Activated CD8-positive, alpha-beta T cell treated with anti-CD3 and anti-CD28 coated beads for 36 hours (primary cell): ENCODE measurements at regions not wholly inside any gene's neighbourhood (a gene's known extent, or its start where the extent isn't known, plus 50 kb on each side); places are given as distances from the start of the nearest gene placed in this dataset.

Source experiments
- ATAC-seq: fragments of 200-7000 bp; cut with Tn5 transposase; one replicate; pipeline ENCODE4 v1.10.0; 2021; ENCODE audit warnings: mild to moderate bottlenecking, moderate library complexity
- CTCF ChIA-PET: fragments of 350-600 bp; sonication (Branson Sonifier 250); formaldehyde crosslinking; loops from one replicate; lab custom pipeline; 2021; ENCODE audit warnings: antibody characterized with exemption; lab: Charles Lee
- POLR2A ChIA-PET: fragments of 350-600 bp; sonication (Branson Sonifier 250); formaldehyde crosslinking; loops from one replicate; lab custom pipeline; 2021; ENCODE audit warnings: antibody characterized with exemption; lab: Charles Lee
- DNase-seq: peaks from one replicate; pipeline ENCODE4 v3.0.0-alpha.2; 2020
- H3K27ac Mint-ChIP-seq: one replicate; pipeline ENCODE4 v1.8.0; 2021; ENCODE audit warnings: mild to moderate bottlenecking, mixed read lengths
- H3K27me3 Mint-ChIP-seq: one replicate; pipeline ENCODE4 v1.8.0; 2021; ENCODE audit warnings: mixed read lengths
- H3K36me3 Mint-ChIP-seq: one replicate; pipeline ENCODE4 v1.8.0; 2021; ENCODE audit warnings: low read depth, mixed read lengths
- H3K4me1 Mint-ChIP-seq: one replicate; pipeline ENCODE4 v1.8.0; 2021; ENCODE audit warnings: low read depth, mixed read lengths
- H3K4me3 Mint-ChIP-seq: one replicate; pipeline ENCODE4 v1.8.0; 2021; ENCODE audit warnings: mild to moderate bottlenecking, moderate library complexity, mixed read lengths
- H3K9me3 Mint-ChIP-seq: one replicate; pipeline ENCODE4 v1.8.0; 2021; ENCODE audit warnings: mixed read lengths
- CTCF ChIP-seq: fragments of 200-600 bp; IDR thresholded peaks from one replicate; pipeline ENCODE4 v1.8.0; 2022; ENCODE audit warnings: antibody characterized with exemption, mild to moderate bottlenecking
- intact Hi-C: fragments of 100-400 bp; cut with micrococcal nuclease; formaldehyde crosslinking; loops from one replicate; pipeline ENCODE4 v1.10.0; 2022

- Mint-ChIP-seq H3K9me3 (no peaks in the 10 kb centered on the region), H3K27ac (no peak overlapping the region), H3K4me3 (no peak overlapping the region), H3K27me3 (peaks cover 2% of the 10 kb centered on the region), H3K36me3 (no peaks in the 10 kb centered on the region), H3K4me1 (no peaks in the 10 kb centered on the region)
- ATAC-seq (no peak), DNase-seq (no peak)
- CTCF ChIA-PET: no interaction called here
- intact Hi-C loops: no loop called here
- POLR2A ChIA-PET: no interaction called here
- no peak for TF ChIP-seq CTCF
Observed at GRCh38 chr10:111446966-111447365, 370.1 kb downstream of the ADRA2A start.

- ATAC-seq: no peak
- Mint-ChIP-seq H3K4me1 (no peaks in the 10 kb centered on the region), H3K36me3 (no peaks in the 10 kb centered on the region), H3K27ac (no peak overlapping the region), H3K27me3 (peaks cover 8% of the 10 kb centered on the region), H3K9me3 (no peaks in the 10 kb centered on the region), H3K4me3 (no peak overlapping the region)
- ChIA-PET CTCF (interaction anchor here (0.7 kb wide), 1 partner anchor 109 kb away, joined by 3 read pairs; no protein-coding TSS in a partner anchor), POLR2A (no interaction called here)
- DNase-seq: no peak
- TF ChIP-seq CTCF: no peak
- intact Hi-C loops: no loop called here
Observed at GRCh38 chr10:111452153-111452552, 375.3 kb downstream of the ADRA2A start.

- no peaks in the 10 kb centered on the region for H3K4me1 Mint-ChIP-seq
Observed at GRCh38 chr10:111455776-111456426, 379.1 kb downstream of the ADRA2A start.

GRCh38 chr10:111458256-111458655, 381.4 kb downstream of the ADRA2A start:
- ATAC-seq (no peak), DNase-seq (no peak)
- no peaks in the 10 kb centered on the region for H3K36me3 Mint-ChIP-seq
- no peak overlapping the region for H3K27ac Mint-ChIP-seq
- H3K4me1 Mint-ChIP-seq: no peaks in the 10 kb centered on the region
- intact Hi-C loops: no loop called here
- no peaks in the 10 kb centered on the region for H3K9me3 Mint-ChIP-seq
- POLR2A ChIA-PET: no interaction called here
- no peak for TF ChIP-seq CTCF
- CTCF ChIA-PET: no interaction called here
- no peak overlapping the region for H3K4me3 Mint-ChIP-seq
- peaks cover 12% of the 10 kb centered on the region for H3K27me3 Mint-ChIP-seq

More at GRCh38 chr10:111455776-111456426, 379.1 kb downstream of the ADRA2A start:
- ChIA-PET POLR2A (no interaction called here), CTCF (no interaction called here)
- no peaks in the 10 kb centered on the region for H3K9me3 Mint-ChIP-seq
- no peak overlapping the region for H3K4me3 Mint-ChIP-seq
- no peak for ATAC-seq
- peaks cover 15% of the 10 kb centered on the region for H3K27me3 Mint-ChIP-seq
- intact Hi-C loops: no loop called here
- no peaks in the 10 kb centered on the region for H3K36me3 Mint-ChIP-seq
- no peak overlapping the region for H3K27ac Mint-ChIP-seq
- TF ChIP-seq CTCF: no peak
- no peak for DNase-seq

- no peak overlapping the region for H3K27ac Mint-ChIP-seq
- DNase-seq (no peak), ATAC-seq (no peak)
- TF ChIP-seq CTCF: no peak
- peaks cover 11% of the 10 kb centered on the region for H3K27me3 Mint-ChIP-seq
- ChIA-PET CTCF (no interaction called here), POLR2A (no interaction called here)
- H3K4me3 Mint-ChIP-seq: no peak overlapping the region
- intact Hi-C loops: no loop called here
- H3K36me3 Mint-ChIP-seq: no peaks in the 10 kb centered on the region
- no peaks in the 10 kb centered on the region for H3K4me1 Mint-ChIP-seq
- no peaks in the 10 kb centered on the region for H3K9me3 Mint-ChIP-seq
Observed at GRCh38 chr10:111459967-111460366, 383.1 kb downstream of the ADRA2A start.
